ENCODE measurements at regions not wholly inside any gene's neighbourhood (a gene's known extent, or its start where the extent isn't known, plus 50 kb on each side); places are given as distances from the start of the nearest gene placed in this dataset.

GRCh38 chr5:127235136-127235535 is 55.5 kb upstream of the MEGF10 start:
- no peak for TF ChIP-seq ZNF274 (IDR thresholded peaks at IDR 0.05; ENCODE audit: low read depth, low read length)
- no peak for TF ChIP-seq SUZ12 (IDR thresholded peaks at IDR 0.05; ENCODE audit: extremely low read depth, insufficient read depth, insufficient read length)
- no peak for TF ChIP-seq YY1 (IDR thresholded peaks at IDR 0.05; ENCODE audit: insufficient read depth, insufficient read length)

Data from NT2/D1 (cell line).